ENCODE measurements at regions not wholly inside any gene's neighbourhood (a gene's known extent, or its start where the extent isn't known, plus 50 kb on each side); places are given as distances from the start of the nearest gene placed in this dataset.

DNA sequence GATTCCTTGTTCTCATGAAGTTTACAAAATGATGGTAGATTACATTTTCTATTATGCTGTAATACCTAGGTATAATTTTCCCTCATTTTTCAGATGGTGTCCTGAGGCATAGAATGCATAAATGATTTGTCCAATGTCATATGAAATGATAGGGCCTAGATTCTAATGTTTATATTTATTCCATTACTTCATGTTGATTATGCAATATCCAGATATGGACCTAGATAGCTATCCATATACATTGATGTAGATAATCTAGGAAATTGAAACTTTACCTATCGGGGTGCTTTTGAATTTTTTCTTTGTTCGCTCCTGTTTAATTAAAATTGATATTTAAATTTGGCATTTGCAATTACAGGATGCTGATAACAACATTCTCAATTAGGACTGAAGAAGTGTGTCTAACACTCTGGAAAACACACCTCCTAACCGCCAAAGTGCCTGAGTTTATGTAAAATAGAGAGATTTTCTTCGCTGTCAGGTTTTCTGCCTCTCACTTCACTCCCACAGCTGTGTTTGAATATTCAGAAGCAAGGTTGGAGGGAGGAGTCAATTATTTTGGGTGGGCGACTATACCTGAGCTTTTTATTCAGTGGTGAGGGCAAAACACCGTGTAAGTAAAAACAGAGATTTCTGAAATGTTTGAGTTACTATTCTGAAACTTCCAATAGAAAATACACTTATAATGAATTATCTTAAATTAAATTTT lies 164.4 kb upstream of the ATP2B1 start:
- TF ChIP-seq, protein P1, sequence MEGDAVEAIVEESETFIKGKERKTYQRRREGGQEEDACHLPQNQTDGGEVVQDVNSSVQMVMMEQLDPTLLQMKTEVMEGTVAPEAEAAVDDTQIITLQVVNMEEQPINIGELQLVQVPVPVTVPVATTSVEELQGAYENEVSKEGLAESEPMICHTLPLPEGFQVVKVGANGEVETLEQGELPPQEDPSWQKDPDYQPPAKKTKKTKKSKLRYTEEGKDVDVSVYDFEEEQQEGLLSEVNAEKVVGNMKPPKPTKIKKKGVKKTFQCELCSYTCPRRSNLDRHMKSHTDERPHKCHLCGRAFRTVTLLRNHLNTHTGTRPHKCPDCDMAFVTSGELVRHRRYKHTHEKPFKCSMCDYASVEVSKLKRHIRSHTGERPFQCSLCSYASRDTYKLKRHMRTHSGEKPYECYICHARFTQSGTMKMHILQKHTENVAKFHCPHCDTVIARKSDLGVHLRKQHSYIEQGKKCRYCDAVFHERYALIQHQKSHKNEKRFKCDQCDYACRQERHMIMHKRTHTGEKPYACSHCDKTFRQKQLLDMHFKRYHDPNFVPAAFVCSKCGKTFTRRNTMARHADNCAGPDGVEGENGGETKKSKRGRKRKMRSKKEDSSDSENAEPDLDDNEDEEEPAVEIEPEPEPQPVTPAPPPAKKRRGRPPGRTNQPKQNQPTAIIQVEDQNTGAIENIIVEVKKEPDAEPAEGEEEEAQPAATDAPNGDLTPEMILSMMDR (IDR thresholded peaks at IDR 0.05; ENCODE audit: low read depth, low read length, poor library complexity, severe bottlenecking), result no peak
- TF ChIP-seq EZH2phosphoT487 (IDR thresholded peaks at IDR 0.05; ENCODE audit: borderline replicate concordance, low read length), result no peak
